Mesothelial cell of epicardium (in vitro differentiated cells): ENCODE measurements at regions not wholly inside any gene's neighbourhood (a gene's known extent, or its start where the extent isn't known, plus 50 kb on each side); places are given as distances from the start of the nearest gene placed in this dataset.

ENCODE experiments used
- DNase-seq, 2 experiments: peaks; one replicate each; pipeline ENCODE4 v3.0.0; 2021; ENCODE audit warnings: low spot score in 2 of 2; ENCODE audit not compliant: unreplicated experiment in 2 of 2
- H3K27ac Mint-ChIP-seq: 2 replicates; pipeline ENCODE4 v1.8.0; 2021; ENCODE audit warnings: mixed read lengths
- H3K27me3 Mint-ChIP-seq: 2 replicates; pipeline ENCODE4 v1.8.0; 2021; ENCODE audit warnings: low read depth, mixed read lengths
- H3K36me3 Mint-ChIP-seq: 2 replicates; pipeline ENCODE4 v1.8.0; 2021; ENCODE audit warnings: mixed read lengths
- H3K4me1 Mint-ChIP-seq: 2 replicates; pipeline ENCODE4 v1.8.0; 2021; ENCODE audit warnings: mixed read lengths
- H3K4me3 Mint-ChIP-seq: 2 replicates; pipeline ENCODE4 v1.8.0; 2021; ENCODE audit warnings: mild to moderate bottlenecking, moderate library complexity, mixed read lengths
- H3K9me3 Mint-ChIP-seq: 2 replicates; pipeline ENCODE4 v1.8.0; 2021; ENCODE audit warnings: mixed read lengths
- CTCF ChIP-seq: fragments of 200-600 bp; sonication (generic); IDR thresholded peaks from one replicate; pipeline ENCODE4 v1.5.0; 2021; ENCODE audit warnings: antibody characterized with exemption; ENCODE audit not compliant: unreplicated experiment

GRCh38 chr4:180100433-180101344, 2142.5 kb upstream of the TENM3 start:
- Mint-ChIP-seq H3K27ac (no peak overlapping the region), H3K4me1 (peaks cover 13% of the 10 kb centered on the region), H3K4me3 (no peak overlapping the region)

GRCh38 chr4:180101348-180102083, 2141.7 kb upstream of the TENM3 start:
- peaks cover 17% of the 10 kb centered on the region for H3K36me3 Mint-ChIP-seq
- no peak overlapping the region for H3K4me3 Mint-ChIP-seq
- H3K4me1 Mint-ChIP-seq, result peaks cover 13% of the 10 kb centered on the region
- no peak for DNase-seq
- no peak for TF ChIP-seq CTCF
- peak overlapping the region; percentile 8 for H3K27ac Mint-ChIP-seq
- no peaks in the 10 kb centered on the region for H3K27me3 Mint-ChIP-seq
- H3K9me3 Mint-ChIP-seq, result peaks cover 19% of the 10 kb centered on the region

More at GRCh38 chr4:180100433-180101344, 2142.5 kb upstream of the TENM3 start:
- Mint-ChIP-seq H3K27me3 (no peaks in the 10 kb centered on the region), H3K9me3 (peaks cover 22% of the 10 kb centered on the region), H3K36me3 (peaks cover 21% of the 10 kb centered on the region)
- no peak for DNase-seq
- TF ChIP-seq CTCF, result no peak

GRCh38 chr4:180103794-180104193, 2139.4 kb upstream of the TENM3 start:
- Mint-ChIP-seq H3K4me1 (peaks cover 22% of the 10 kb centered on the region), H3K27me3 (no peaks in the 10 kb centered on the region), H3K4me3 (no peak overlapping the region), H3K27ac (no peak overlapping the region), H3K36me3 (peaks cover 4% of the 10 kb centered on the region), H3K9me3 (peaks cover 5% of the 10 kb centered on the region)
- no peak for TF ChIP-seq CTCF
- no peak for DNase-seq

GRCh38 chr4:180105362-180105761, 2137.8 kb upstream of the TENM3 start:
- Mint-ChIP-seq H3K4me3 (no peak overlapping the region), H3K9me3 (no peaks in the 10 kb centered on the region), H3K36me3 (peaks cover 2% of the 10 kb centered on the region), H3K27me3 (no peaks in the 10 kb centered on the region), H3K4me1 (peaks cover 28% of the 10 kb centered on the region), H3K27ac (no peak overlapping the region)
- DNase-seq, result no peak
- TF ChIP-seq CTCF, result no peak

GRCh38 chr4:180106122-180106521, 2137.1 kb upstream of the TENM3 start:
- Mint-ChIP-seq H3K27me3 (no peaks in the 10 kb centered on the region), H3K27ac (no peak overlapping the region), H3K9me3 (no peaks in the 10 kb centered on the region), H3K4me3 (no peak overlapping the region), H3K4me1 (peaks cover 35% of the 10 kb centered on the region), H3K36me3 (peaks cover 2% of the 10 kb centered on the region)
- TF ChIP-seq CTCF, result no peak
- no peak for DNase-seq
